Sigmoid colon (tissue), 4 donors: ENCODE measurements at regions not wholly inside any gene's neighbourhood (a gene's known extent, or its start where the extent isn't known, plus 50 kb on each side); places are given as distances from the start of the nearest gene placed in this dataset.

Source experiments
- CTCF ChIP-seq, 4 experiments: fragments of 450-650 bp in 3 of 4; fragments of 200-600 bp in 1 of 4; IDR thresholded peaks; one replicate each; pipeline ENCODE4 v1.5.1; 2016 to 2019; ENCODE audit warnings: antibody characterized with exemption in 4 of 4, mild to moderate bottlenecking in 3 of 4, moderate library complexity in 2 of 4
- EP300 ChIP-seq, 4 donors: sonication (generic); formaldehyde crosslinking; IDR thresholded peaks; one replicate each; pipeline ENCODE4 v1.6.1; 2017; ENCODE audit warnings: antibody characterized with exemption in 4 of 4
- POLR2A ChIP-seq, 2 donors: fragments of 450-650 bp; IDR thresholded peaks; one replicate each; pipeline ENCODE4 v1.6.1; 2016; ENCODE audit warnings: antibody characterized with exemption in 2 of 2, mild to moderate bottlenecking in 2 of 2, moderate library complexity in 2 of 2
- POLR2AphosphoS5 ChIP-seq, 4 donors: sonication (generic); formaldehyde crosslinking; IDR thresholded peaks; one replicate each; pipeline ENCODE4 v1.6.1; 2017; ENCODE audit warnings: antibody characterized with exemption in 4 of 4

GRCh38 chr13:44730851-44731250 lies 154.7 kb upstream of the TSC22D1 start:
- no peak for TF ChIP-seq CTCF (IDR thresholded peaks at IDR 0.05)
- no peak for TF ChIP-seq POLR2A (IDR thresholded peaks at IDR 0.05)
- no peak for TF ChIP-seq POLR2AphosphoS5 (IDR thresholded peaks at IDR 0.05)
- TF ChIP-seq EP300 (IDR thresholded peaks at IDR 0.05): no peak
